K562 (cell line): ENCODE measurements at regions not wholly inside any gene's neighbourhood (a gene's known extent, or its start where the extent isn't known, plus 50 kb on each side); places are given as distances from the start of the nearest gene placed in this dataset.

Source experiments
- CBX3 ChIP-seq, 2 experiments: IDR thresholded peaks; 1 replicate in 1 of 2; 2 replicates in 1 of 2; pipeline ENCODE4 v1.6.1; 2012; ENCODE audit warnings: inconsistent platforms in 2 of 2, low read length in 2 of 2, borderline replicate concordance in 1 of 2, control low read depth in 1 of 2
- CCAR2 ChIP-seq: fragments of 200-400 bp; formaldehyde crosslinking; IDR thresholded peaks from 2 replicates; pipeline ENCODE4 v1.6.1; 2017; ENCODE audit warnings: mild to moderate bottlenecking, low read depth, low read length
- CEBPZ ChIP-seq: fragments of 150-350 bp; IDR thresholded peaks from 2 replicates; pipeline ENCODE4 v1.6.1; 2014; ENCODE audit warnings: low read depth, mild to moderate bottlenecking, low read length, borderline replicate concordance
- GABPB1 ChIP-seq: sonication (generic); formaldehyde crosslinking; IDR thresholded peaks from 2 replicates; pipeline ENCODE4 v1.8.0; 2022; ENCODE audit warnings: mild to moderate bottlenecking, missing genetic modification reagents
- HSF4 ChIP-seq: fragments of 250-450 bp; sonication (Bioruptor Pico); IDR thresholded peaks from 2 replicates; pipeline ENCODE4 v2.1.2; 2022; ENCODE audit warnings: mild to moderate bottlenecking, moderate library complexity, borderline replicate concordance
- MCM7 ChIP-seq, 2 experiments: fragments of 450-650 bp; IDR thresholded peaks; 2 replicates each; pipeline ENCODE4 v1.6.1; 2016 to 2018
- NKRF ChIP-seq: fragments of 450-650 bp; IDR thresholded peaks from 2 replicates; pipeline ENCODE4 v1.6.1; 2016; ENCODE audit warnings: borderline replicate concordance
- PRMT5 ChIP-seq: sonication (generic); formaldehyde crosslinking; IDR thresholded peaks from 2 replicates; pipeline ENCODE4 v1.5.0; 2020; ENCODE audit warnings: missing genetic modification reagents
- REST ChIP-seq, 2 experiments: fragments of 450-650 bp; formaldehyde crosslinking in 1 of 2; IDR thresholded peaks; 2 replicates each; pipeline versions ENCODE4 v1.4.0 to v1.6.1; 2014 to 2020; ENCODE audit warnings: mild to moderate bottlenecking in 2 of 2, borderline replicate concordance in 1 of 2, low read depth in 1 of 2
- TCF3 ChIP-seq: sonication (generic); formaldehyde crosslinking; IDR thresholded peaks from 2 replicates; pipeline ENCODE4 v1.4.0; 2020; ENCODE audit warnings: mild to moderate bottlenecking, missing genetic modification reagents
- ZFP91 ChIP-seq: sonication (generic); formaldehyde crosslinking; IDR thresholded peaks from 2 replicates; pipeline ENCODE4 v1.8.0; 2022; ENCODE audit warnings: mild to moderate bottlenecking, missing genetic modification reagents
- ZNF707 ChIP-seq: fragments of 250-450 bp; sonication (Bioruptor Pico); conservative IDR thresholded peaks from 2 replicates; pipeline ENCODE4 v1.8.0; 2022; ENCODE audit warnings: inconsistent platforms, mild to moderate bottlenecking, moderate library complexity
- ZNF75A ChIP-seq: fragments of 450-650 bp; formaldehyde crosslinking; IDR thresholded peaks from 2 replicates; pipeline ENCODE4 v1.4.0; 2020; ENCODE audit warnings: mild to moderate bottlenecking
- ZZZ3 ChIP-seq: fragments of 450-650 bp; IDR thresholded peaks from 2 replicates; pipeline ENCODE4 v1.6.1; 2016; ENCODE audit warnings: antibody characterized with exemption, mild to moderate bottlenecking, moderate library complexity

DNA sequence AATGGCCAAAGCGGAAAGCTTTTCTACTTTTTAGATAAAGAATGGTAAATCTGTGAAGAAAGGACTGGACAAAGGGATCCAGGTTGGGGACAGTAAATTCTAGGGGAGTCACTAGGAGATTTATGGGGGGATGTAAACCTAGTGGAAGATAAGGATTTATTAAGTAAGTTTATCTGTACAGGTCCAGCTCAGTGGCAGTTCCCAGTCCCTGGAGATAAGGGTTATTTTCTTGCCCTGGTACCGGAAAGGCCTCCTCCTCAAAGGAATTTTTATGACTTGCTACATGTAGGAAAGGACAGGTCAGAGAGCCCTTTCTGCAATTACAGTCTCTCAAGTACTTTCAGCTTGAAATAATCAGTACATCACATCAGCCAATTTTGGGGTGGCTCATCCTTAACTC, 72.6 kb upstream of the BICD1 start (continued):
- TF ChIP-seq CBX3 (IDR thresholded peaks at IDR 0.05; ENCODE audit: borderline replicate concordance in 1 of 2, low read length in 2 of 2), result no peak
- TF ChIP-seq ZZZ3, result no peak
- TF ChIP-seq PRMT5 (CRISPR knock-in tag), result no peak
- no peak for TF ChIP-seq NKRF
- TF ChIP-seq TCF3 (CRISPR knock-in tag), result peak; percentile 54
- no peak for TF ChIP-seq GABPB1 (CRISPR knock-in tag)
- TF ChIP-seq ZNF707 (CRISPR knock-in tag), result no peak
- TF ChIP-seq ZNF75A (CRISPR knock-in tag), result no peak
- TF ChIP-seq HSF4, result no peak
- no peak for TF ChIP-seq CCAR2
- TF ChIP-seq CEBPZ, result no peak
- no peak for TF ChIP-seq ZFP91 (CRISPR knock-in tag)
- TF ChIP-seq REST (IDR thresholded peaks at IDR 0.05; ENCODE audit: borderline replicate concordance), result no peak
- TF ChIP-seq REST (CRISPR knock-in tag; IDR thresholded peaks at IDR 0.05; ENCODE audit: low read depth), result no peak
- TF ChIP-seq MCM7 (IDR thresholded peaks at IDR 0.05), result no peak
